NCI-H748 treated with DMSO at 0.1 percent for 48 hours (cell line): ENCODE measurements at regions not wholly inside any gene's neighbourhood (a gene's known extent, or its start where the extent isn't known, plus 50 kb on each side); places are given as distances from the start of the nearest gene placed in this dataset.

Experiments
- DNase-seq: peaks from one replicate; lab custom pipeline; 2025; lab: John Stamatoyannopoulos, UW

GRCh38 chr21:38556390-38556789, 58.1 kb upstream of the ERG start:
- DNase-seq = no peak

DNA sequence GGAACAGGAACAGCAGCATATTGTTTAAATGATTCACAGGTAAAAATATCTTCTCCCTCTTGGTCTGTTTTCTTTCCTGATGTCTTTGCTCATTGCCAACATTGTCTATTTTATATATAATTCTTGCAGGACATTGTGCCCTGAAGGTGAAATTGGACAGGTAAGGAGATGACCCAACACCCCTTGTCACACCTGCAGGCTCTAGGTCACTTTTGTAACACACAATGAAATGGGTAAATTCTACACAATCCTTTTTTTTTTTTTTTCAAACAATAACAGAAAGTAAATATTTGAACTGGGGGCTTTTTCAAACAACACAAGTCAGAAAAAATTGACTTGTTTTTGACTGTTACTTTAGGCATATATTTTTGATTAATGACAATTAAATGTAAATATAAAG, 62.9 kb upstream of the ERG start:
- peak; percentile 41 for DNase-seq

GRCh38 chr21:38561613-38562581, 63.6 kb upstream of the ERG start:
- peak; percentile 51 for DNase-seq

GRCh38 chr21:38567335-38567969, 69.2 kb upstream of the ERG start:
- no peak for DNase-seq

GRCh38 chr21:38567970-38568360, 69.7 kb upstream of the ERG start:
- no peak for DNase-seq

DNA sequence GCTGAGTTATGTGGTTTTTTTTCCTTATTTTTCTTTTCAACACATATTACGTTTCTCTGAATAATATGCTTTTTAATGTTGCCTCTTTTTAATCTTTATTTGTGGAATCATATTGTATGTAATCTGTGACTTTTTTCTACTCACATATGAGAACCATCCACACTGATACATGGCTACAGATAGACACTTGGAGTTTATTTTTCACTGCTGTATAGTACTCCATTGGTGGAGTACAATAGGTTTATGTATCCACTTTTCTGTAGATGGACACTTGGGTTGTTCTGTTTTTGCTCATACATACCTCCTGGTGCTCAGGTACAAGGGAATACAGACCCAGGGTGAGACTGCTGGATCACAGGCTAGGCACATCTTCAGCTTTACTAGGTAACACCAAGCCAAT, 71.5 kb upstream of the ERG start:
- no peak for DNase-seq

GRCh38 chr21:38570596-38570995, 72.3 kb upstream of the ERG start:
- DNase-seq = no peak

DNA sequence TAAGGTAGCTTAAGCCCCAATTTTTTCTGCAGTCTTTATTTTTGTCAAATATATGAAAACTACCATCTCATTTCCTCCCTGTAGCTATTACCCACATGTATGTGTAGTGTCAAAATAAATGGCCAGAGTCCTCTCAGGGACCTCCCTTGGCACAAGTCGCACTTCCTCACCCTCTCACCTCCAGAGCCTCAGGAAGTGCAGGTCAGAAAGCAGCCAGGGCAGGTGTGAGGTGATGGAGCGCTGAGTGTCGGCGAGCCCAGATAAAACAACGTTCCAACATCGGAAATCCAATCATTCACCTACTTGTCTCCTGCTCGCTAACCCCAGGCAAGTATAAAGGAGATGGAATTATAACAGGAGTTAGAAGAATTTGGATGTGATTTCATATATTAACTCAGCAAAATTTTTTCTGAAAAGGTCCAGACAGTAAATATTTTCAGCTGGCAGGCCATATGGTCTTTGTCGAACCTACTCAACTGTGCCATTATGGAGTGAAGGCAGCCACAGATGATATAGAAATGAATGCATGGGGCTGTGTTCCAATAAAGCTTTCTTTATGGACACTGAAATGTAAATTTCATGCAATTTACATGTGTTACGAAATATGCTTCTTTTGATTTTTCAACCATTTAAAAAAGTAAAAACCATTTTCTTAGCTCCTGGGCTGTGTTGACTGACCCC, 76.8 kb upstream of the ERG start:
- DNase-seq = no peak

DNA sequence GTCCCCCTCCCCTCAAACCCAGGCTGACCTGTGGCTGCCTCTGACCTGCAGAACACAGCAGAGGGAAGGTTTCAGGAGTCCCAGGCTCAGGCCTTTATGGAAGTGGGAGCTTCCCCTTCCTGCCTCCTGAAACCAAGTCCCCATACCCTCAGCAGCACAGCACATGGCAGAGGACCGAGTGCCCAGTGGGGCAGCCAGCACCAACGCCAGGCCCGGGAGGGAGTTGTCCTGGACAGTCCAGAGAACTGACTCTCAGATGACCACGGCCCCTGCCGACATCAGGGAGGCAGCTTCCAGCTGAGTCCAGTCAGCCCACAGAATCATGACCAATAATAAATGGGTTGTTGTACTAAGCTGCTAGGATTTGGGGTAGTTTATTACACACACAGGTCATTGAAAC, 79.6 kb upstream of the ERG start:
- DNase-seq = no peak

- no peak for DNase-seq
Measured at GRCh38 chr21:38590449-38591217, 92.4 kb upstream of the ERG start.

DNA sequence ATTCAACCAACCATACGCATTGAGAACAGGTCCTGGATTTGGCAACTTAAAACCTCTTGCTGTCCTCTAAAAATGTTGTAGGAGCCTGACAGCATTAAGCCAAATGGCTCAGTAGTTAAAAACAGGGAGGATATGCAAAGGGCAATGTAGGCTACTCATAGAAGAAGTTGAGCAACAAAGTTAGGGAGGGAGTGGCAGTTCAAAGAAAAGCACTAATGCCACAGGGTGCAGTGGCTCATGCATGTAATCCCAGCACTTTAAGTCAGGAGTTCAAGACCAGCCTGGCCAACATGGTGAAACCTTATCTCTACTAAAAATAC, 92.9 kb upstream of the ERG start:
- no peak for DNase-seq

GRCh38 chr21:38596264-38597042, 98.2 kb upstream of the ERG start:
- DNase-seq = no peak

GRCh38 chr21:38597421-38597820, 99.1 kb upstream of the ERG start:
- no peak for DNase-seq

DNA sequence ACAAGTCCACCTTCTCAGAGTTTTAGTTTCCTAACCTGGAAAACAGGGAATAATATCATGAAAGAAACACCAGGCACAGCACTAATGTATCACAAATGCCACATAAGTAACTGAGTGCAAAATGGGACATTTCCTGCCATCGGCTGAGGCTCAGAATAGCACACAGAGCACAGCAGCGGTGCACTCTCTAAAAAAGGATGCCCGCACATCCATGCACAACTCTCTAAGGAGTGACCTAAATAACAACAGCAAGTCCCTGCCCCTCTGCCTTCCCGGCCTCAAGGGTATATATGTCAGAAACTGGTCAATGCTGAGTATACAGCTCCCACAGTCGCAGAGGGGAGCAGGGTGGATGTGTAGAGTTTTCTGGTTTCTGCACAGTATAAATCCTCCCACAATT, 100.1 kb upstream of the ERG start:
- no peak for DNase-seq

DNA sequence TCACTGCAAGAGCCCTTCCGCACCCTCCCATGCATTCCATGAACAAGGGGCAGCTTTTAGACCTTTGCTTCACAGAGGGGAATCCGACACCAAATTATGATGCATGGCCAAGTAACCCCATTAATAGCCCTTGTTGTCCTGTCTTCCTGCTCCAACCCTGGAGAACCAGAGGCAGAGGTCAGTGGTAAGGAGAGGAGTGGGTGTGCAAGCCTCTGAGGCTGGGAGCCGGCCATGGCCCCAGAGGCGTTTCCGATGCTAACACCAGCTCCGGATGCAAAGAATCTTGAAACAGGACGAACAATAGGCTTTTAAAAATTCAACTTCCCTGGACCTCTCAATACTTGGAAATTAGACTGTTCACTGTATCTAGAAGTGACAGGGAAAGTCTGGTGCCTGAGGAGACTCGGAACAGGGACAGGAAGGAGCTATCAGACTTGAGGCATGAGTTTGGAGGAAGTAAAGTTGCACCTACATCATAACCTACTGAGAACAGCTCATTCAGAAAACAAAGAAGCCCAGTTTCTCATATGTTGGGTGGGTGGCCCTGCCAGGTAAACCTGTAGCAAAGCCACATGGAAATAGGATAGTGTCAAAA, 101.2 kb upstream of the ERG start:
- no peak for DNase-seq

GRCh38 chr21:38600106-38600505, 101.8 kb upstream of the ERG start:
- no peak for DNase-seq

DNA sequence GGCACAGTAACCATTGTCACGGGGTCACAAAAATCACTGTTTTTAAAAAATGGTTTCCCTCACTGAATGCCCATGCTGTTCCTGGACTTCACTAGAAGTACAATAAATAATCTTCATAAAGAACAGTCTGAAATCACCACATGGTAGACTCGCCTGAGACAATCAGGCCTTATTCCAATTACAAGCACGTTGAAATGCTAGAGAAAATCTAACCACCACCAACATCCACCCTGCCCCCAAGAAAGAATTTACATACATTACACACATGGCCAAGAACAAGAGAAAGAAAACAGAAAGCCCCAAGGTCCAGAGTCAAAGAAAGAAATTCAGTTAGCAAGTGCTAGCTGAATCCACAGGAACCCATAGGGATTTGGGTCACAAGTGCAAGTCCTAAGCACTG, 107.0 kb upstream of the ERG start:
- DNase-seq = no peak

DNA sequence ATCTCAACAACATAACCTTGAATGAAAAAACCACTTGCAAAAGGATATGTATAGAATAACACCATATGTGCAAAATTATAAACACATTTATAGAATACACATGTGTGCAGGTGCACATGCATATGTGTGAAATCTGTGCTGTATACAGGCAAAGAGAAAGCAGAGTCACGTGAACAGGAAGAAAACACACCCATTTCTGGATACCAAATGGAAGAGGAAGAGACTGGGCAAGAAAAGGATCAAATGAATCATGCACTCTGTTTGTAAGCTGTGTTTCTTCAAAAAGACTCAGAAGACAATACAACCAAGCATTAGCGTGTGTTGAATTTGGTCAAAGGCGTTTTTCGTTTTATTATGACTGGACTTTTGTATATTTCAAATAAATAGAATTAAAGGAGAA, 111.3 kb upstream of the ERG start:
- DNase-seq = no peak

DNA sequence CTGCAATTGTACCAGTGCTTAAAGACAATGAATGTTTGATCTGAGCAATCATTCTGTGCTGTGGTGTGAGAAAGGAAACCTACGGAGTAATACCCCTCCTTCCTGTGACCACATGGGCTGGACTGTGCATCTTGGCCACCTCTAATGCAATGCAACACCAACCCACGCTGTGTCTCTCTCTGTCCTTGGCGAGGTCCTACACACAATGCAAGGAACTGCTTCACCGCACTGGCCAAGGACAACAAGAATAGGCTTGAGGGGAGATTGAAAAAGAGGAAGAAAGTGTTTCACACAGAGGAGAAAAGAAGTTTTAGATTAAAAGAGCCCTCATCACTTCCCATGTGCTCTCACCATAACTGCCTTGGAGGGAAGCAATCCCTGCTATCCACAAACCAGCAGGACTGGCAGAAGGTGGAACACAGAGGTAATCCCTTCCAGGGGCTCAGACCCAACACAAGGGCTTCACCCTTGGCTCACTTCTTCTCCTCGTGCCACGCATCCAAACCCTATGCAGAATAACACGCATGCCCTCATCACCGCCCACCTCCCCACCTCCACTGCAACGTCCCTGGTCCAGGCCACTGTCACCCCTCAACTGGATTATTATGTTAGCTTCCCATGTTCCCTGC, 112.5 kb upstream of the ERG start:
- no peak for DNase-seq

- no peak for DNase-seq
Measured at GRCh38 chr21:38611277-38611676, 113.0 kb upstream of the ERG start.

DNA sequence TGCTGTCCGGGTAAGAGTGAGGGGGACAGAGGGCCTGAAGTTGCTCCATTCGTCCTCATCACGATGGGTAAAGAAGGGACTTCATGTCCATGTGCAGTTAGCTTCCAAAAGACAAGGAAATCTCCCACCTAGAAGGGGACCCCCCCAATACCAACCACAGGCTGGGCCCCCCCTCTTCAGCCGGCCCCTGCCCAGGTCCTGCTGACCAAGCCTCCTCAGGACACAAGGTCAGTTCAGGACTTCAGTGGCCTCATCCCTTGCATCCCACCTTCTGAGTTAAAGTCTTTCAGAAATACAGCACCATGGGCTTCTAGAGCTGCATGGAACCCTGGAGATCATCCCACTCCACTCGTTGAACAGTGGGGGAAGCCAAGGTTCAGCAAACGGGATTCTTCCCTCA, 115.4 kb upstream of the ERG start:
- no peak for DNase-seq
